Gastroesophageal sphincter (tissue), 4 donors: ENCODE measurements at regions not wholly inside any gene's neighbourhood (a gene's known extent, or its start where the extent isn't known, plus 50 kb on each side); places are given as distances from the start of the nearest gene placed in this dataset.

Experiments
- ATAC-seq: fragments of 150-250 bp; one replicate; pipeline ENCODE4 v1.9.1; 2016; ENCODE audit warnings: mild to moderate bottlenecking, moderate library complexity
- H3K27ac ChIP-seq, 4 donors: fragments of 200-600 bp; sonication (generic) in 3 of 4; 1 replicate in 3 of 4; 2 replicates in 1 of 4; pipeline ENCODE4 v1.5.1; 2016 to 2019
- H3K27me3 ChIP-seq: fragments of 200-600 bp; sonication (generic); one replicate; pipeline ENCODE4 v1.5.1; 2019
- H3K36me3 ChIP-seq, 2 donors: fragments of 200-600 bp; sonication (generic); one replicate each; pipeline ENCODE4 v1.5.1; 2019; ENCODE audit warnings: control low read depth in 1 of 2
- H3K4me1 ChIP-seq, 3 donors: fragments of 200-600 bp; sonication (generic); 1 replicate in 2 of 3; 2 replicates in 1 of 3; pipeline ENCODE4 v1.5.1; 2016 to 2019; ENCODE audit warnings: control low read depth in 2 of 3
- H3K4me3 ChIP-seq, 2 donors: fragments of 200-600 bp; sonication (generic); one replicate each; pipeline ENCODE4 v1.5.1; 2019; ENCODE audit warnings: mild to moderate bottlenecking in 1 of 2, moderate library complexity in 1 of 2
- H3K9me3 ChIP-seq, 3 donors: fragments of 200-600 bp; sonication (generic); one replicate each; pipeline ENCODE4 v1.5.1; 2017 to 2019; ENCODE audit warnings: control low read depth in 2 of 3
- EP300 ChIP-seq: sonication (generic); formaldehyde crosslinking; IDR thresholded peaks from one replicate; pipeline ENCODE4 v1.6.1; 2017; ENCODE audit warnings: antibody characterized with exemption, mild to moderate bottlenecking
- POLR2A ChIP-seq, 2 donors: fragments of 450-650 bp; IDR thresholded peaks; one replicate each; pipeline ENCODE4 v1.6.1; 2017; ENCODE audit warnings: antibody characterized with exemption in 2 of 2, mild to moderate bottlenecking in 2 of 2, moderate library complexity in 1 of 2
- POLR2AphosphoS5 ChIP-seq: sonication (generic); formaldehyde crosslinking; IDR thresholded peaks from one replicate; pipeline ENCODE4 v1.6.1; 2017; ENCODE audit warnings: antibody characterized with exemption
- WGBS, 2 donors: methylation state at CpG; one replicate each; pipeline ENCODE4 v1.1.5; 2018; ENCODE audit warnings: low coverage in 1 of 2; 5-methylcytosine and 5-hydroxymethylcytosine counted together
- TF ChIP-seq, protein P1 (sequence below), 4 experiments: fragments of 200-600 bp in 2 of 4; fragments of 450-650 bp in 2 of 4; sonication (generic) in 1 of 4; IDR thresholded peaks; one replicate each; pipeline ENCODE4 v1.5.1; 2017 to 2019; ENCODE audit warnings: antibody characterized with exemption in 4 of 4, mild to moderate bottlenecking in 2 of 4, moderate library complexity in 2 of 4

DNA sequence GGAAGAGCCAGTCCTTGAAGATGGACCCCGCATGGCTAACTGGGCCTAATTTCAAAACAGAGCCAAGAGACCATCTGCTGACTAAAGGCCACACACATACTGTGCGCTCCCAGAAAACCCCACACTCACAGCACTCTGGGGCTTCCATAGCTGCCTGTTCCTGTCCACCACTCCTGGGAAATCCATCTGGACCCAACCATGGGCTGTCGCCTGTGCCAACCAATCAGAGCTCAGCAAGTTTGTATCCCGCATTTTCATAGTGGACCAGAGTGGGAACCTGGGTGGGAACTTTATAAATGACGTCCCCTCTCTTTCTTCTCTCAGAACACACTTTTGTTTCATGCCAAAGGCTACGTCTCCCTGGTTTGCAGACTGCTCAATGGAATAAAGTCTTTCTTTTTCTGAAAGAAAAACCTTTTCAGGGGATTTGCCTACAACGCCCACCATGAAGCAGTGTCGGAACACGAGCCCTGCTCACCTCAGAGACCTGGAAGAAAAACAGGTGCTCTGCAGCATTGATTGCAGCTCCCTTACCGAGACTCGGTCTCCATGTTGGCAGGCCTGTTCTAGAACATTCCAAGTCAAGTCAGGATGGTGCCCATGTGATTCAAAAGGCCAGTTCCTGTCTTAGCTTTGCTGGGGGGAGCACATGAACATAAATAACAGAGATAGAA, 137.2 kb upstream of the GPC1 start:
- no peak for ATAC-seq
- 78 to 89% methylated on average over 7 of the region's 11 CpGs for WGBS, 2 donors
- no peak overlapping the region for H3K4me3 ChIP-seq
- no peaks in the 10 kb centered on the region for H3K27me3 ChIP-seq
- no peaks in the 10 kb centered on the region for H3K36me3 ChIP-seq
- H3K9me3 ChIP-seq = no peaks in the 10 kb centered on the region
- no peak overlapping the region for H3K27ac ChIP-seq
- H3K4me1 ChIP-seq = no peaks in the 10 kb centered on the region
- no peak for TF ChIP-seq POLR2AphosphoS5
- TF ChIP-seq POLR2A (IDR thresholded peaks at IDR 0.05) = no peak
- TF ChIP-seq EP300 = no peak
- TF ChIP-seq, protein P1, sequence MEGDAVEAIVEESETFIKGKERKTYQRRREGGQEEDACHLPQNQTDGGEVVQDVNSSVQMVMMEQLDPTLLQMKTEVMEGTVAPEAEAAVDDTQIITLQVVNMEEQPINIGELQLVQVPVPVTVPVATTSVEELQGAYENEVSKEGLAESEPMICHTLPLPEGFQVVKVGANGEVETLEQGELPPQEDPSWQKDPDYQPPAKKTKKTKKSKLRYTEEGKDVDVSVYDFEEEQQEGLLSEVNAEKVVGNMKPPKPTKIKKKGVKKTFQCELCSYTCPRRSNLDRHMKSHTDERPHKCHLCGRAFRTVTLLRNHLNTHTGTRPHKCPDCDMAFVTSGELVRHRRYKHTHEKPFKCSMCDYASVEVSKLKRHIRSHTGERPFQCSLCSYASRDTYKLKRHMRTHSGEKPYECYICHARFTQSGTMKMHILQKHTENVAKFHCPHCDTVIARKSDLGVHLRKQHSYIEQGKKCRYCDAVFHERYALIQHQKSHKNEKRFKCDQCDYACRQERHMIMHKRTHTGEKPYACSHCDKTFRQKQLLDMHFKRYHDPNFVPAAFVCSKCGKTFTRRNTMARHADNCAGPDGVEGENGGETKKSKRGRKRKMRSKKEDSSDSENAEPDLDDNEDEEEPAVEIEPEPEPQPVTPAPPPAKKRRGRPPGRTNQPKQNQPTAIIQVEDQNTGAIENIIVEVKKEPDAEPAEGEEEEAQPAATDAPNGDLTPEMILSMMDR (IDR thresholded peaks at IDR 0.05) = no peak

- Histone ChIP-seq H3K27me3 (no peaks in the 10 kb centered on the region), H3K27ac (no peak overlapping the region), H3K36me3 (no peaks in the 10 kb centered on the region), H3K4me3 (no peak overlapping the region), H3K9me3 (no peaks in the 10 kb centered on the region), H3K4me1 (no peaks in the 10 kb centered on the region)
- 83% methylated on average over 8 of the region's 18 CpGs; no CpG with 5 or more reads in 1 of the 2 donors for WGBS, 2 donors
- no peak for ATAC-seq
- TF ChIP-seq, protein P1 (IDR thresholded peaks at IDR 0.05) = peak in 1 of 4 experiments; percentile 37
- no peak for TF ChIP-seq EP300
- no peak for TF ChIP-seq POLR2A (IDR thresholded peaks at IDR 0.05)
These were observed 136.4 kb upstream of the GPC1 start for GRCh38 chr2:240298803-240299709.

GRCh38 chr2:240299710-240300068, 135.8 kb upstream of the GPC1 start:
- TF ChIP-seq, protein P1 (IDR thresholded peaks at IDR 0.05) = no peak
- no peak for TF ChIP-seq EP300
- TF ChIP-seq POLR2A (IDR thresholded peaks at IDR 0.05) = no peak
- no peak for TF ChIP-seq POLR2AphosphoS5
- no CpG with 5 or more reads among the region's 7 CpGs for WGBS, 2 donors
- Histone ChIP-seq H3K36me3 (no peaks in the 10 kb centered on the region), H3K27ac (no peak overlapping the region), H3K4me3 (no peak overlapping the region), H3K27me3 (no peaks in the 10 kb centered on the region), H3K9me3 (no peaks in the 10 kb centered on the region), H3K4me1 (no peaks in the 10 kb centered on the region)
- ATAC-seq = no peak

GRCh38 chr2:240300261-240300821, 135.1 kb upstream of the GPC1 start:
- H3K9me3 ChIP-seq = no peaks in the 10 kb centered on the region
- H3K27me3 ChIP-seq = no peaks in the 10 kb centered on the region
- WGBS, 2 donors = 35% methylated on average over 3 of the region's 11 CpGs; no CpG with 5 or more reads in 1 of the 2 donors
- no peaks in the 10 kb centered on the region for H3K4me1 ChIP-seq
- H3K27ac ChIP-seq = no peak overlapping the region
- no peak for ATAC-seq
- H3K4me3 ChIP-seq = no peak overlapping the region
- H3K36me3 ChIP-seq = no peaks in the 10 kb centered on the region
- TF ChIP-seq, protein P1 (IDR thresholded peaks at IDR 0.05) = no peak
- TF ChIP-seq POLR2A (IDR thresholded peaks at IDR 0.05) (no peak), POLR2AphosphoS5 (no peak), EP300 (no peak)
